ENCODE measurements at regions not wholly inside any gene's neighbourhood (a gene's known extent, or its start where the extent isn't known, plus 50 kb on each side); places are given as distances from the start of the nearest gene placed in this dataset.

- H3K9me3 Mint-ChIP-seq, result no peaks in the 10 kb centered on the region
- peaks cover 3% of the 10 kb centered on the region for H3K27me3 Mint-ChIP-seq (ENCODE audit: low read depth)
- no peak for DNase-seq (ENCODE audit: low spot score)
- no peak overlapping the region for H3K27ac Mint-ChIP-seq
- H3K4me1 Mint-ChIP-seq (ENCODE audit: low read depth), result peaks cover 6% of the 10 kb centered on the region
- no peaks in the 10 kb centered on the region for H3K36me3 Mint-ChIP-seq (ENCODE audit: low read depth)
- intact Hi-C loops (cut with micrococcal nuclease), result loop anchor here (1.0 kb wide), 1 partner anchor 17 kb away; no protein-coding TSS in a partner anchor
- no peak overlapping the region for H3K4me3 Mint-ChIP-seq (ENCODE audit: low read depth)
Measured at GRCh38 chr3:101154401-101154800, 161.2 kb upstream of the ABI3BP start.

DNA sequence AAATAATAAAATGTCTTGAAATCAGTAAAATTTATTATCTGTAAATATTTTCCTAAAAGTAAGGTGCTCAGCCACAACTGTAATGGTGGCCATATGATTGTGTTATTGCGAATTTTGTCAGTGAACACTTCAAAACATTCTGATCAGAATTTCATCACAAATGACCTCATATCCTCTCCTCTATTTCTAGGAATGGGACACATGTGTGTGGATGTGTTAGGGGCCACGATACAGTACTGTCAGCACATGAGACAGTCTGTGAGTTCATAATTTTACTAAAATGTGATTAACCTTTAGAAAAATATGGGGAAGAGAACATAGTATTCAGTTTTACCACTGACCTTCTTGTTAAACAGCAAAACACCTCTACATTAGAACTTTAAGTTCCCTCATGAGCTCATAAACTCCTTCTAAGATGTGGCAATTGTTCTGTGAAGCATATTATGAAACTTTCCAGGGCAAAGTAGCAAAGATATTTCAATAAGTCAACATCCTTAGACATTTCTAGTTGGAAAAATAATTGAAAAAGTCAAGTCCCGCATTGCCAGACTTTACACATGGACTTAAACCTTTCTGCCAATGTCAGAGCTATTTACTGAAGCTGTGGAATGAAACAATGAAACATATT, 158.2 kb upstream of the ABI3BP start:
- Mint-ChIP-seq H3K9me3 (no peaks in the 10 kb centered on the region), H3K4me1 (ENCODE audit: low read depth) (peaks cover 10% of the 10 kb centered on the region), H3K36me3 (ENCODE audit: low read depth) (no peaks in the 10 kb centered on the region), H3K4me3 (ENCODE audit: low read depth) (no peak overlapping the region), H3K27ac (no peak overlapping the region), H3K27me3 (ENCODE audit: low read depth) (no peaks in the 10 kb centered on the region)
- no peak for DNase-seq (ENCODE audit: low spot score)
- intact Hi-C loops (cut with micrococcal nuclease), result no loop called here

GRCh38 chr3:101150504-101150903, 157.3 kb upstream of the ABI3BP start:
- no peak overlapping the region for H3K4me3 Mint-ChIP-seq (ENCODE audit: low read depth)
- intact Hi-C loops (cut with micrococcal nuclease), result no loop called here
- H3K9me3 Mint-ChIP-seq, result no peaks in the 10 kb centered on the region
- no peak for DNase-seq (ENCODE audit: low spot score)
- H3K27me3 Mint-ChIP-seq (ENCODE audit: low read depth), result no peaks in the 10 kb centered on the region
- H3K4me1 Mint-ChIP-seq (ENCODE audit: low read depth), result peaks cover 10% of the 10 kb centered on the region
- no peak overlapping the region for H3K27ac Mint-ChIP-seq
- no peaks in the 10 kb centered on the region for H3K36me3 Mint-ChIP-seq (ENCODE audit: low read depth)

DNA sequence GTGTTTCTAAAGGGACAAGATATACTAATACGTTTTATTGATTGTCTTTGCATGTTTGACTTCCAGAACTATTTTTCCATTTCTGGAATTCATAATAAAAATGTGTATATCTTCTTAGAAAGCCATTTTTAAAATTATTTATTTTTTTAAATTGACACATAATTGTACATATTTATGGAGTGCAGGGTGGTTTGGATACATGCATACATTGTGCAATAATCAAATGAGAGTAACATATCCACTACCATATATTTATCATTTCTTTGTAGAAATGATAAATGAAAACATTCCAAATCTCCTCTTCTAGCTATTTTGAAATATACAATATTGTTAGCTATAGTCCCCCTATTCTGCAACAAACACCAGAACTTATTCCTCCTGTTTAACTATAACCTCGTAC, 156.5 kb upstream of the ABI3BP start:
- no peaks in the 10 kb centered on the region for H3K36me3 Mint-ChIP-seq (ENCODE audit: low read depth)
- no peaks in the 10 kb centered on the region for H3K27me3 Mint-ChIP-seq (ENCODE audit: low read depth)
- no peak for DNase-seq (ENCODE audit: low spot score)
- peaks cover 9% of the 10 kb centered on the region for H3K4me1 Mint-ChIP-seq (ENCODE audit: low read depth)
- H3K9me3 Mint-ChIP-seq, result no peaks in the 10 kb centered on the region
- no peak overlapping the region for H3K4me3 Mint-ChIP-seq (ENCODE audit: low read depth)
- intact Hi-C loops (cut with micrococcal nuclease), result no loop called here
- no peak overlapping the region for H3K27ac Mint-ChIP-seq

GRCh38 chr3:101149251-101149650, 156.0 kb upstream of the ABI3BP start:
- Mint-ChIP-seq H3K27me3 (ENCODE audit: low read depth) (no peaks in the 10 kb centered on the region), H3K4me3 (ENCODE audit: low read depth) (no peak overlapping the region), H3K36me3 (ENCODE audit: low read depth) (no peaks in the 10 kb centered on the region), H3K9me3 (no peaks in the 10 kb centered on the region), H3K27ac (no peak overlapping the region), H3K4me1 (ENCODE audit: low read depth) (peaks cover 6% of the 10 kb centered on the region)
- intact Hi-C loops (cut with micrococcal nuclease), result no loop called here
- no peak for DNase-seq (ENCODE audit: low spot score)

GRCh38 chr3:101148001-101148400, 154.8 kb upstream of the ABI3BP start:
- intact Hi-C loops (cut with micrococcal nuclease), result no loop called here
- Mint-ChIP-seq H3K27me3 (ENCODE audit: low read depth) (no peaks in the 10 kb centered on the region), H3K4me1 (ENCODE audit: low read depth) (peaks cover 6% of the 10 kb centered on the region), H3K9me3 (no peaks in the 10 kb centered on the region), H3K36me3 (ENCODE audit: low read depth) (no peaks in the 10 kb centered on the region), H3K4me3 (ENCODE audit: low read depth) (no peak overlapping the region), H3K27ac (no peak overlapping the region)
- no peak for DNase-seq (ENCODE audit: low spot score)

DNA sequence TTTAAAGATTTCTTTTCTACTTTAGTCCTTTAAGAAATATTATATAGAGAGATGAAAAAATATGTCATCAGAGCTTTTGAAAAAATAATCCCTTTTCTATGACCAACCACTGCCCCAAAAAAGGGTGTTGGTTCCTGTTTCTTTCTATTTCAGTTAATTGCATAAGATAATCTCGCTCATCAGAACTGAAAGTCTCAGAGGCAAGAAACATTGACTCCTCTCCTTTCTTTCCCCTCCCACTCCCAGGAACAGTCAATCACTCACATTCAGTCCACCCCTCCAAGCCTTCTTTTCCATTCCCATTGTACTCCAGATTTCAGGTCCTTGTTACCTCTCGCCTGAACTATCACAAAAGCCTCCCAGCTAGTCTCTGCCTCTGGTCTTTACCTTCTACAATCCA, 153.7 kb upstream of the ABI3BP start:
- H3K9me3 Mint-ChIP-seq, result no peaks in the 10 kb centered on the region
- peaks cover 2% of the 10 kb centered on the region for H3K27me3 Mint-ChIP-seq (ENCODE audit: low read depth)
- DNase-seq (ENCODE audit: low spot score), result no peak
- peaks cover 6% of the 10 kb centered on the region for H3K4me1 Mint-ChIP-seq (ENCODE audit: low read depth)
- no peaks in the 10 kb centered on the region for H3K36me3 Mint-ChIP-seq (ENCODE audit: low read depth)
- H3K4me3 Mint-ChIP-seq (ENCODE audit: low read depth), result no peak overlapping the region
- H3K27ac Mint-ChIP-seq, result no peak overlapping the region
- intact Hi-C loops (cut with micrococcal nuclease), result no loop called here

GRCh38 chr3:101144105-101144504, 150.9 kb upstream of the ABI3BP start:
- peaks cover 4% of the 10 kb centered on the region for H3K4me1 Mint-ChIP-seq (ENCODE audit: low read depth)
- no peaks in the 10 kb centered on the region for H3K36me3 Mint-ChIP-seq (ENCODE audit: low read depth)
- H3K9me3 Mint-ChIP-seq, result no peaks in the 10 kb centered on the region
- H3K27ac Mint-ChIP-seq, result no peak overlapping the region
- intact Hi-C loops (cut with micrococcal nuclease), result no loop called here
- H3K4me3 Mint-ChIP-seq (ENCODE audit: low read depth), result no peak overlapping the region
- DNase-seq (ENCODE audit: low spot score), result no peak
- H3K27me3 Mint-ChIP-seq (ENCODE audit: low read depth), result peaks cover 5% of the 10 kb centered on the region

DNA sequence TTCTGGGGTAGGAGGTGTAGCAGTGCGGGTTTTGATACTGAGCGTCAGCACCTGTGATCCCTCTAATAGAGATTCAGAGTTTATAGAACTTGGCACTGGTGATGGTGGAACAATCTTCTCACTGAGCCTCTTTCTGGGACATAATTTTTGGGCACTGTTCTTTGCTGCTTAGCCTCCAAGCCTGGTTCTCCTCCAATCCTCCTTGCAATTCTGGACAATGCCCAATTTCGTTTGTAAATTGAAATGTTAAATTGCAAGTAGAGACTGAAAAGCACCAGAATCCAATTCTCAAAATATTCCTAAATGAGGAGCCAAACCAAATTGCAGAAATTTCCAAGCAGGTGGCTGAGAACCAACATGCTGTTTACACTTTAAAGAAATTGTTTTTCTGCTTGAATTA, 149.8 kb upstream of the ABI3BP start:
- no peaks in the 10 kb centered on the region for H3K9me3 Mint-ChIP-seq
- H3K4me3 Mint-ChIP-seq (ENCODE audit: low read depth), result no peak overlapping the region
- no peaks in the 10 kb centered on the region for H3K36me3 Mint-ChIP-seq (ENCODE audit: low read depth)
- no peak for DNase-seq (ENCODE audit: low spot score)
- H3K27ac Mint-ChIP-seq, result no peak overlapping the region
- peaks cover 4% of the 10 kb centered on the region for H3K4me1 Mint-ChIP-seq (ENCODE audit: low read depth)
- intact Hi-C loops (cut with micrococcal nuclease), result no loop called here
- peaks cover 8% of the 10 kb centered on the region for H3K27me3 Mint-ChIP-seq (ENCODE audit: low read depth)

GRCh38 chr3:101142160-101142559, 148.9 kb upstream of the ABI3BP start:
- H3K27me3 Mint-ChIP-seq (ENCODE audit: low read depth), result peaks cover 8% of the 10 kb centered on the region
- H3K36me3 Mint-ChIP-seq (ENCODE audit: low read depth), result no peaks in the 10 kb centered on the region
- no peaks in the 10 kb centered on the region for H3K9me3 Mint-ChIP-seq
- DNase-seq (ENCODE audit: low spot score), result no peak
- no peak overlapping the region for H3K27ac Mint-ChIP-seq
- no peak overlapping the region for H3K4me3 Mint-ChIP-seq (ENCODE audit: low read depth)
- H3K4me1 Mint-ChIP-seq (ENCODE audit: low read depth), result no peaks in the 10 kb centered on the region
- intact Hi-C loops (cut with micrococcal nuclease), result no loop called here

DNA sequence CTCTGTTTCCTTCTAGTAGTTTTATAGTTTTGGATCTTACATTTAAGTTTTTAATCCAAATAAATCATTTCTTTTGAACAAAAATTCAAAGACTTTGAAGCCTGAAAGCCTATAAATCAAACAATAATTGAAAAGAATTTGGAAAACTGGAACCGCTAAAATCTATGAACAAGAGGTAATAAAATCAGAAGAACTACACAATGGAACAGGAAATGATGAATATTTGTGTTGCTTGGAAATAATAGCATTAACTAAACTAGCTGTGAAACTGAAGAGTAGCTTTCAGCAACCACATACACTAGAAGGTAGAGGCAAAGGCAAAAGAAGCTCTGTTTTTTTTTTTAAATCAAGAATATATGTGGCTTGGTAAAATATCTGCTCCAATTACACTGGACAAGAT, 147.9 kb upstream of the ABI3BP start:
- no peak for DNase-seq (ENCODE audit: low spot score)
- Mint-ChIP-seq H3K27ac (no peak overlapping the region), H3K36me3 (ENCODE audit: low read depth) (no peaks in the 10 kb centered on the region), H3K4me1 (ENCODE audit: low read depth) (peaks cover 2% of the 10 kb centered on the region), H3K4me3 (ENCODE audit: low read depth) (no peak overlapping the region), H3K27me3 (ENCODE audit: low read depth) (peaks cover 11% of the 10 kb centered on the region), H3K9me3 (no peaks in the 10 kb centered on the region)
- intact Hi-C loops (cut with micrococcal nuclease), result no loop called here

GRCh38 chr3:101138817-101139216, 145.6 kb upstream of the ABI3BP start:
- Mint-ChIP-seq H3K27ac (no peak overlapping the region), H3K27me3 (ENCODE audit: low read depth) (peaks cover 11% of the 10 kb centered on the region), H3K9me3 (no peaks in the 10 kb centered on the region), H3K36me3 (ENCODE audit: low read depth) (no peaks in the 10 kb centered on the region), H3K4me1 (ENCODE audit: low read depth) (peaks cover 8% of the 10 kb centered on the region), H3K4me3 (ENCODE audit: low read depth) (no peak overlapping the region)
- no peak for DNase-seq (ENCODE audit: low spot score)
- intact Hi-C loops (cut with micrococcal nuclease), result no loop called here

DNA sequence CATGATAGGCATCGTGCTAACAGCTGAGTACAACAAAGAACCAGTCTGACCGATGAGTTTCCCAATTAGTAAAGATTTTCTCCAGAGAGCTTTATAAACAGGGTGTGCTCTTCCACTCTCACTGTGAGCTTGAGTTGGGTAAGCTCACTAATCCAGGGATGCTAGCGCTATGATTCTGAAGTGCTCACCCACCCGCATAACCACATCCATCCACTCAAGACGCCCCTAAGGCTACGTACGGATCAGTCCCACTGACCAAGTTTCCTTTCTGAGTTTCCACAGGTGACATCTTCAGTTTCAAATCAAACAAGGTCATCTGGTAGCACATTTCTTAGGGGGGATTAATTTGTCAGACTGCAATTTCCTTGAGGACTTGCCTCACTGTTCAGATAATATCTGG, 141.1 kb upstream of the ABI3BP start:
- peaks cover 15% of the 10 kb centered on the region for H3K4me1 Mint-ChIP-seq (ENCODE audit: low read depth)
- no peak for DNase-seq (ENCODE audit: low spot score)
- H3K27ac Mint-ChIP-seq, result no peak overlapping the region
- peaks cover 4% of the 10 kb centered on the region for H3K36me3 Mint-ChIP-seq (ENCODE audit: low read depth)
- H3K4me3 Mint-ChIP-seq (ENCODE audit: low read depth), result no peak overlapping the region
- peaks cover 8% of the 10 kb centered on the region for H3K27me3 Mint-ChIP-seq (ENCODE audit: low read depth)
- H3K9me3 Mint-ChIP-seq, result peaks cover 21% of the 10 kb centered on the region
- intact Hi-C loops (cut with micrococcal nuclease), result loop anchor here (5.0 kb wide), 1 partner anchor 38 kb away; no protein-coding TSS in a partner anchor

DNA sequence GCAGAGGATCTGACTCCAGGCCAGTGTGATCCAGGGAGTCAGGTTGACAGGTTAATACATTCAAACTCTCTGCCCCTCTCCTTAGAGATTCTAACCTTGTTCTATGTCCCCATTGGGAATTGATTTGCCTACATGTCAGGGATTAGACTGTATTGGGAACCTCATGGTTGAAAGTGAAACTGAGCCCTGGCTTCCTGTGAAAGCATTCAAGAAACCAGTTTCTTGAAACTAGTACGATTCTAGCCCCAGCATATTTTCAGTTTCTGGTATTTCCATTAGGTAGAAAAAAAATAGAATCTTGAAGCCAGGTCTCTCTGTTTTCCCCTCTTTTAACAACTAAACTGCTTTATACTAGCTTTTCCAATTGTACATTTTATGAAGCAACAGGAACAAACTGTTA, 140.4 kb upstream of the ABI3BP start:
- peaks cover 21% of the 10 kb centered on the region for H3K9me3 Mint-ChIP-seq
- intact Hi-C loops (cut with micrococcal nuclease), result loop anchor here (5.0 kb wide), 1 partner anchor 39 kb away; no protein-coding TSS in a partner anchor
- H3K27me3 Mint-ChIP-seq (ENCODE audit: low read depth), result peaks cover 7% of the 10 kb centered on the region
- H3K36me3 Mint-ChIP-seq (ENCODE audit: low read depth), result peaks cover 4% of the 10 kb centered on the region
- H3K27ac Mint-ChIP-seq, result no peak overlapping the region
- H3K4me3 Mint-ChIP-seq (ENCODE audit: low read depth), result no peak overlapping the region
- H3K4me1 Mint-ChIP-seq (ENCODE audit: low read depth), result peaks cover 15% of the 10 kb centered on the region
- DNase-seq (ENCODE audit: low spot score), result no peak

Data from activated T-helper 2 cell treated with anti-CD3 and anti-CD28 coated beads, Interferon-gamma antibody, Interleukin-2, Interleukin-4, amounts not matched to agents 10 μg/mL and 5 μg/mL and 100 μg/mL, durations not matched to agents 14 hours and 24 hours and 36 hours (primary cell).